Endothelial cell of umbilical vein (primary cell): ENCODE measurements at regions not wholly inside any gene's neighbourhood (a gene's known extent, or its start where the extent isn't known, plus 50 kb on each side); places are given as distances from the start of the nearest gene placed in this dataset.

Source experiments
- BruUV-seq: library from RNA; stranded (reverse); fragments of 400-500 nt; replicated peaks from 2 replicates; lab custom pipeline; 2021; lab: Mats Ljungman, UMichigan
- CTCF ChIA-PET: fragments of 300-600, 350-600 bp; sonication (Branson Sonifier 250); formaldehyde crosslinking; loops from one replicate; lab custom pipeline; 2021; ENCODE audit warnings: antibody characterized with exemption, inconsistent platforms; lab: Charles Lee
- POLR2A ChIA-PET: fragments of 300-600, 350-600 bp; sonication (Branson Sonifier 250); formaldehyde crosslinking; loops from one replicate; lab custom pipeline; 2021; ENCODE audit warnings: antibody characterized with exemption, inconsistent platforms; lab: Charles Lee
- DNase-seq: peaks from one replicate; pipeline ENCODE4 v3.0.0-alpha.2; 2011; ENCODE audit warnings: low read depth, low spot score
- FAIRE-seq: peaks from 2 replicates; lab custom pipeline; 2011; peaks lifted over from hg19 to GRCh38; lab: Jason Lieb, UNC
- H2AFZ ChIP-seq: 2 replicates; pipeline ENCODE4 v1.6.0; 2012; ENCODE audit warnings: low read depth, low read length, control low read depth, inconsistent platforms
- H3K27ac ChIP-seq: 2 replicates; pipeline ENCODE4 v1.5.1; 2011; ENCODE audit warnings: low read depth, mild to moderate bottlenecking, control low read depth, low read length, moderate library complexity; ENCODE audit not compliant: insufficient read depth
- H3K27me3 ChIP-seq, 2 experiments: 2 replicates each; pipeline versions ENCODE4 v1.6.0 to v1.6.1; 2011; ENCODE audit warnings: low read length in 2 of 2, mixed read lengths in 1 of 2; ENCODE audit not compliant: control insufficient read depth in 2 of 2, insufficient read depth in 2 of 2
- H3K36me3 ChIP-seq, 2 experiments: 2 replicates in 1 of 2; 3 replicates in 1 of 2; pipeline ENCODE4 v1.5.1; 2011; ENCODE audit warnings: low read length in 2 of 2, mild to moderate bottlenecking in 1 of 2, moderate library complexity in 1 of 2; ENCODE audit not compliant: control insufficient read depth in 2 of 2, insufficient read depth in 2 of 2; ENCODE audit errors: extremely low read depth in 1 of 2
- H3K4me1 ChIP-seq: 3 replicates; pipeline ENCODE4 v1.5.1; 2011; ENCODE audit warnings: mild to moderate bottlenecking, low read length; ENCODE audit not compliant: control insufficient read depth, insufficient read depth; ENCODE audit errors: extremely low read depth
- H3K4me2 ChIP-seq: 2 replicates; pipeline ENCODE4 v1.6.1; 2011; ENCODE audit warnings: low read length, control low read depth, mixed read lengths; ENCODE audit not compliant: insufficient read depth
- H3K4me3 ChIP-seq, 3 experiments: fragments of 200-600 bp in 1 of 3; sonication (generic), shearing (Covaris generic) in 1 of 3; replicated peaks in 1 of 3; 2 replicates each; pipeline ENCODE4 v1.5.1; 2011 to 2016; ENCODE audit warnings: control low read depth in 3 of 3, low read length in 3 of 3, mild to moderate bottlenecking in 2 of 3, inconsistent platforms in 1 of 3, low read depth in 1 of 3, moderate library complexity in 1 of 3; ENCODE audit not compliant: insufficient read depth in 1 of 3
- H3K79me2 ChIP-seq: 2 replicates; pipeline ENCODE4 v1.6.0; 2012; ENCODE audit warnings: low read length, inconsistent platforms; ENCODE audit not compliant: control insufficient read depth, insufficient read depth
- H3K9ac ChIP-seq: replicated peaks from 2 replicates; pipeline ENCODE3; 2011; ENCODE audit warnings: low read length, control low read depth; ENCODE audit not compliant: insufficient read depth; ENCODE audit errors: extremely low read depth
- H3K9me1 ChIP-seq: replicated peaks from 3 replicates; pipeline ENCODE4 v1.6.0; 2011; ENCODE audit warnings: mild to moderate bottlenecking, low read length; ENCODE audit not compliant: control insufficient read depth, insufficient read depth; ENCODE audit errors: extremely low read depth
- H3K9me3 ChIP-seq: replicated peaks from 2 replicates; pipeline ENCODE4 v1.5.1; 2012; ENCODE audit warnings: low read length, inconsistent platforms; ENCODE audit not compliant: control insufficient read depth, insufficient read depth
- H4K20me1 ChIP-seq: replicated peaks from 2 replicates; pipeline ENCODE3; 2011; ENCODE audit warnings: mild to moderate bottlenecking, low read length; ENCODE audit not compliant: control insufficient read depth, insufficient read depth; ENCODE audit errors: extremely low read depth
- CTCF ChIP-seq, 2 donors: IDR thresholded peaks; 1 replicate in 1 of 2; 2 replicates in 1 of 2; pipeline ENCODE4 v1.5.1; 2011; ENCODE audit warnings: low read length in 2 of 2, mild to moderate bottlenecking in 2 of 2, moderate library complexity in 2 of 2, control low read depth in 1 of 2, inconsistent platforms in 1 of 2, low read depth in 1 of 2; ENCODE audit not compliant: insufficient read depth in 1 of 2; ENCODE audit errors: extremely low read depth in 1 of 2
- EZH2 ChIP-seq: IDR thresholded peaks from 2 replicates; pipeline ENCODE4 v1.6.1; 2012; ENCODE audit warnings: borderline replicate concordance, low read depth, mild to moderate bottlenecking, moderate library complexity, low read length, inconsistent platforms; ENCODE audit not compliant: severe bottlenecking
- JUN ChIP-seq: IDR thresholded peaks from 2 replicates; pipeline ENCODE4 v1.6.1; 2011; ENCODE audit warnings: borderline replicate concordance, low read depth; ENCODE audit not compliant: insufficient read length, insufficient read depth
- MAX ChIP-seq: IDR thresholded peaks from 2 replicates; pipeline ENCODE4 v1.6.1; 2011; ENCODE audit not compliant: insufficient read depth, insufficient read length
- POLR2AphosphoS5 ChIP-seq: IDR thresholded peaks from 2 replicates; pipeline ENCODE4 v1.6.1; 2012; ENCODE audit warnings: low read depth, mild to moderate bottlenecking, control low read depth, low read length, moderate library complexity; ENCODE audit not compliant: insufficient read depth
- dilution Hi-C: fragments of 300-500 bp; cut with MboI; formaldehyde crosslinking; loops from one replicate; pipeline ENCODE4 v1.15.0; 2019; ENCODE audit warnings: low sequenced_read_pairs; ENCODE audit not compliant: extremely low pct_ligation_motif_present
- intact Hi-C: fragments of 100-400 bp; cut with micrococcal nuclease; formaldehyde crosslinking; loops from one replicate; pipeline ENCODE4 v1.10.0; 2022

- CTCF ChIA-PET = no interaction called here
- POLR2A ChIA-PET = no interaction called here
- Histone ChIP-seq H3K9me1 (no peaks in the 10 kb centered on the region), H2AFZ (no peak overlapping the region), H3K4me3 (no peak overlapping the region), H3K27ac (no peak overlapping the region), H4K20me1 (no peaks in the 10 kb centered on the region), H3K9ac (no peak overlapping the region), H3K4me2 (no peak overlapping the region), H3K36me3 (no peaks in the 10 kb centered on the region), H3K79me2 (no peaks in the 10 kb centered on the region), H3K9me3 (no peaks in the 10 kb centered on the region), H3K4me1 (no peaks in the 10 kb centered on the region), H3K27me3 (peaks cover 5 to 8% of the 10 kb centered on the region in 2 experiments)
- no peak for DNase-seq
- dilution Hi-C loops (no loop called here), intact Hi-C loops (no loop called here)
- no TSS peak for BruUV-seq
- no peak for TF ChIP-seq JUN
- TF ChIP-seq MAX = no peak
- no peak for TF ChIP-seq CTCF (IDR thresholded peaks at IDR 0.05; ENCODE audit: extremely low read depth in 1 of 2, insufficient read depth in 1 of 2, low read depth in 1 of 2, low read length in 2 of 2)
- no peak for TF ChIP-seq EZH2
- no peak for TF ChIP-seq POLR2AphosphoS5
- no peak for FAIRE-seq
Measured at GRCh38 chr10:60535427-60535826, 145.8 kb upstream of the ANK3 start.
